ENCODE measurements at regions not wholly inside any gene's neighbourhood (a gene's known extent, or its start where the extent isn't known, plus 50 kb on each side); places are given as distances from the start of the nearest gene placed in this dataset.

DNA sequence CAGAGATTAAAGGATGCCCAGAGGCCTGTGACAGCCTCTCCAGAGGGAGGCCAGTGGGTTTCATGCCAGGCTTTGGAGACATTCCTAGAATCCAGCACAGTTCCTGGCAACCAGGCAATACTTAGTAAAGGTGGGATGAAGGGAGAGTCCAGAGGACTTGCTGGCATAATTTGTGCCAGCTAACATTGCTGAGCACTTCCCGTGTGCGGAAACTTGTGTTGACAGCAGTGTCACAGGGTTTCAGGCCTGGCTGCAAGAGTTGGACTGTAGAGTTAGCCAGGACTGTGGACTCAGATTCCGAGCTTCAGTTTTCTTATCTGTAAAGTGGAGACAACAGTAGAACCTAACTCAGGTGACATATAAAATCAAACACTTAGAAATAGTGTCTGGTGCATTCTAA, 141.7 kb downstream of the SALL1 start:
- TF ChIP-seq, protein P1, sequence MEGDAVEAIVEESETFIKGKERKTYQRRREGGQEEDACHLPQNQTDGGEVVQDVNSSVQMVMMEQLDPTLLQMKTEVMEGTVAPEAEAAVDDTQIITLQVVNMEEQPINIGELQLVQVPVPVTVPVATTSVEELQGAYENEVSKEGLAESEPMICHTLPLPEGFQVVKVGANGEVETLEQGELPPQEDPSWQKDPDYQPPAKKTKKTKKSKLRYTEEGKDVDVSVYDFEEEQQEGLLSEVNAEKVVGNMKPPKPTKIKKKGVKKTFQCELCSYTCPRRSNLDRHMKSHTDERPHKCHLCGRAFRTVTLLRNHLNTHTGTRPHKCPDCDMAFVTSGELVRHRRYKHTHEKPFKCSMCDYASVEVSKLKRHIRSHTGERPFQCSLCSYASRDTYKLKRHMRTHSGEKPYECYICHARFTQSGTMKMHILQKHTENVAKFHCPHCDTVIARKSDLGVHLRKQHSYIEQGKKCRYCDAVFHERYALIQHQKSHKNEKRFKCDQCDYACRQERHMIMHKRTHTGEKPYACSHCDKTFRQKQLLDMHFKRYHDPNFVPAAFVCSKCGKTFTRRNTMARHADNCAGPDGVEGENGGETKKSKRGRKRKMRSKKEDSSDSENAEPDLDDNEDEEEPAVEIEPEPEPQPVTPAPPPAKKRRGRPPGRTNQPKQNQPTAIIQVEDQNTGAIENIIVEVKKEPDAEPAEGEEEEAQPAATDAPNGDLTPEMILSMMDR (IDR thresholded peaks at IDR 0.05; ENCODE audit: low read depth, low read length): no peak
- H3K4me3 ChIP-seq (ENCODE audit: low read depth, low read length): no peak overlapping the region

DNA sequence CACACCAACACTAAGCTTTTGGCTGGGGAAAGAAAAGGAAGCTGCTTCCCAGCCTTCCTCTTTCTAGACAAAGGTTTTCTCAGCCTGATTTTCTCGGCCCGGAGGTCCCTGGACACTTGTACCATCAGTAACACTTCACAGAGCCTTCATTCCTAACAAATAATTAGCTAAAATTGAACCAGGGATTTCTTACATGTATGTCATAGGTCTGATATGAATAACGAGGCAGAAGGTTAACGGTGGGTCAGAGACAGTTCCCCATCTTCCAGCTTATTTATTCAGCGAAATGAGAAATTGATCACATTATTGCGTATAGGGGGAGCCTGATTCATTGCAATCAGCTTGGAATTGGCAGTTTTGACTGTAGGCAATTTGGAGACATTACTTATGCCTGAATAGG, 142.5 kb downstream of the SALL1 start:
- no peak overlapping the region for H3K4me3 ChIP-seq (ENCODE audit: low read depth, low read length)
- TF ChIP-seq, protein P1 (IDR thresholded peaks at IDR 0.05; ENCODE audit: low read depth, low read length): no peak

DNA sequence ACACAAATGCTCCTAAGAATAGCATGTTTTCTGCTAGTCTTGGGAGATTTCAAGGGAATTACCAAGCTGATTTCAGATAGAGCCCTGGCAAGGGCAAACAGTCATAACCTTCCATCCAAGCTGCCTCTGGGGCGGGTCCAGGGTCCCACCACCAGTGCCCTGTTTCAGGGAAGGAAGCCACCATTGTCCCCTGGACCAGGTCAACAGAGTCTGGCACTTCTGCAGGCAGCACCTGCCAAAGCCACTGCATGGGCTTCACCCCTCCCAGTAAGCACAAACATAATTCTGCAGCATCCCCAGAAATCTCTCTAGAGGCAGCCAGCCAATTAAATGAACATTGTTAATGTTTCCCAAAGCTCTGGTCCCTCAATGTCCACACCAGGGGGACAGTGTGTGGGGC, 143.0 kb downstream of the SALL1 start:
- H3K4me3 ChIP-seq (ENCODE audit: low read depth, low read length): no peak overlapping the region
- TF ChIP-seq, protein P1 (IDR thresholded peaks at IDR 0.05; ENCODE audit: low read depth, low read length): no peak

- no peak overlapping the region for H3K4me3 ChIP-seq (ENCODE audit: low read depth, low read length)
- TF ChIP-seq, protein P1 (IDR thresholded peaks at IDR 0.05; ENCODE audit: low read depth, low read length): no peak
These were observed 147.1 kb downstream of the SALL1 start for GRCh38 chr16:51003850-51004566.

GRCh38 chr16:51002881-51003490, 148.1 kb downstream of the SALL1 start:
- TF ChIP-seq, protein P1 (IDR thresholded peaks at IDR 0.05; ENCODE audit: low read depth, low read length): no peak
- no peak overlapping the region for H3K4me3 ChIP-seq (ENCODE audit: low read depth, low read length)

DNA sequence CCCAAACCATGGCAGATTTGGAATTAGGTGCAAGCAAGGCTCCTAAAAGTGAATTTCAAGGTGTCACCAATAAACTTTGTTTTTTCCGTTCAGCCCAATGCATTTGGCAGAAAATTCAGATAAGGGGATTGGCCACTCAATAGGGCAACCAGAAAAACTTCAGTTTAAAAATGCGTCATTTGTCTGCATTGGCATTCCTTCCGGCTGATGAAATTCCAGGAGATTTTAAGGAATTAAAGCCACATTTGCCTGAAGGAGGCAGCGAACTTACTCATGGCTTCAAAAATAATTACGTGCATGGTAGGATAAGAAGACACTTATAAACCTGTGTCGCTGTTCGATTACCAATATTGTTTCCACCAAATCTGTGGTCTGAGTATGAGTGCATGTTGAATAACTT, 151.9 kb downstream of the SALL1 start:
- TF ChIP-seq, protein P1 (IDR thresholded peaks at IDR 0.05; ENCODE audit: low read depth, low read length): no peak
- no peak overlapping the region for H3K4me3 ChIP-seq (ENCODE audit: low read depth, low read length)

DNA sequence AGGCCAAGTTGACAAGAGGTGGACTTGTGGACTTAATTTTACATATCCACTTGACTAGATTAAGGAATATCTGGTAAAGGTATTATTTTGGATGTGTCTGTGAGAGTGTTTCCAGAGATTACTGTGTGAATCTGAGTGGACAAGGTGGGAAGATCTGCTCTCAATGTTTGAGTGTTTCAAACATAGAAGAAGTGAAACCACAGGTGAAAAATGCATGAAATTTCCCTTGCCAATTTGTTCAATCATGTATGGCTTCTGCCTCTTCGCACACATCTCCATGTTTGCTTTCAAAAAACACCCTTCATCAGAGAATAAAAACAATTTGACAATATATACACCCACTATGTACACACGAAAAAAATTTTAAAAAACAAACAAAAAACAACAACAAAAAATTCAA, 152.7 kb downstream of the SALL1 start:
- TF ChIP-seq, protein P1 (IDR thresholded peaks at IDR 0.05; ENCODE audit: low read depth, low read length): no peak
- H3K4me3 ChIP-seq (ENCODE audit: low read depth, low read length): no peak overlapping the region

Measured in WI38 (cell line).